Stomach (tissue), 8 donors: ENCODE measurements at regions not wholly inside any gene's neighbourhood (a gene's known extent, or its start where the extent isn't known, plus 50 kb on each side); places are given as distances from the start of the nearest gene placed in this dataset.

Experiments
- DNase-seq, 2 donors: peaks; one replicate each; pipeline versions ENCODE4 v3.0.0 to v3.0.0-alpha.2; 2013 to 2019
- H3K27ac ChIP-seq, 5 donors: fragments of 200-600 bp in 4 of 5; sonication (generic) in 4 of 5; one replicate each; pipeline ENCODE4 v1.5.1; 2013 to 2019; ENCODE audit warnings: mild to moderate bottlenecking in 1 of 5, moderate library complexity in 1 of 5
- H3K27me3 ChIP-seq, 3 donors: fragments of 200-600 bp; sonication (generic); one replicate each; pipeline ENCODE4 v1.5.1; 2017 to 2019; ENCODE audit warnings: mixed run types in 1 of 3
- H3K36me3 ChIP-seq, 4 donors: fragments of 200-600 bp; sonication (generic); 1 replicate in 3 of 4; 2 replicates in 1 of 4; pipeline ENCODE4 v1.5.1; 2016 to 2019
- H3K4me1 ChIP-seq, 4 donors: fragments of 200-600 bp; sonication (generic); one replicate each; pipeline ENCODE4 v1.5.1; 2016 to 2019
- H3K4me3 ChIP-seq, 4 donors: fragments of 200-600 bp; sonication (generic) in 3 of 4; one replicate each; pipeline ENCODE4 v1.5.1; 2016 to 2019; ENCODE audit warnings: mild to moderate bottlenecking in 1 of 4
- H3K9me3 ChIP-seq, 4 donors: fragments of 200-600 bp; sonication (generic); one replicate each; pipeline ENCODE4 v1.5.1; 2016 to 2019
- CTCF ChIP-seq, 7 experiments: fragments of 450-650 bp in 4 of 7; fragments of 200-600 bp in 3 of 7; sonication (generic) in 3 of 7; IDR thresholded peaks; one replicate each; pipeline ENCODE4 v1.5.1; 2016 to 2019; ENCODE audit warnings: antibody characterized with exemption in 7 of 7, control low read depth in 2 of 7, mild to moderate bottlenecking in 1 of 7
- EP300 ChIP-seq: sonication (generic); formaldehyde crosslinking; IDR thresholded peaks from one replicate; pipeline ENCODE4 v1.6.1; 2017; ENCODE audit warnings: antibody characterized with exemption
- POLR2A ChIP-seq, 4 donors: fragments of 450-650 bp; IDR thresholded peaks; one replicate each; pipeline ENCODE4 v1.6.1; 2016; ENCODE audit warnings: antibody characterized with exemption in 4 of 4, control low read depth in 2 of 4, mild to moderate bottlenecking in 1 of 4, moderate library complexity in 1 of 4
- POLR2AphosphoS5 ChIP-seq, 3 donors: sonication (generic); formaldehyde crosslinking; IDR thresholded peaks; one replicate each; pipeline ENCODE4 v1.6.1; 2016; ENCODE audit warnings: antibody characterized with exemption in 3 of 3
- WGBS, 5 donors: extraction: QIAGEN DNeasy Blood & Tissue Kit in 3 of 5; methylation state at CpG; one replicate each; pipeline versions ENCODE4 v1.1.5 to v1.1.7; 2013 to 2018; 5-methylcytosine and 5-hydroxymethylcytosine counted together
- intact Hi-C: fragments of 100-400 bp; cut with DNase I; formaldehyde crosslinking; loops from one replicate; pipeline ENCODE4 v1.15.1; 2023; ENCODE audit warnings: low total_unique reads
- donor health status: healthy with polysubstance abuse.
- donor health status: Bipolar disorder and iron deficiency.
- donor health status: healthy.

- DNase-seq = peak; percentile 61 to 65
- Histone ChIP-seq H3K27me3 (peaks cover 0 to 31% (median 5%) of the 10 kb centered on the region in 3 donors), H3K27ac (peak overlapping the region; percentile 5 to 85 (median 72)), H3K4me3 (peak overlapping the region; percentile 62 to 87 (median 78)), H3K36me3 (peaks cover 0 to 4% (median 0%) of the 10 kb centered on the region in 4 donors), H3K9me3 (no peaks in the 10 kb centered on the region), H3K4me1 (peaks cover 30 to 62% (median 37%) of the 10 kb centered on the region in 4 donors)
- peak in 1 of 7 experiments; percentile 17 for TF ChIP-seq CTCF (IDR thresholded peaks at IDR 0.05)
- no peak for TF ChIP-seq EP300
- TF ChIP-seq POLR2AphosphoS5 (IDR thresholded peaks at IDR 0.05) = no peak
- TF ChIP-seq POLR2A (IDR thresholded peaks at IDR 0.05) = no peak
- intact Hi-C loops = no loop called here
- WGBS, 5 donors = 1 to 6% (median 1%) methylated on average over 21 to 83 of the region's 83 CpGs
These were observed 52.4 kb upstream of the H6PD start for GRCh38 chr1:9181990-9182783.

- H3K36me3 ChIP-seq = peaks cover 0 to 4% (median 0%) of the 10 kb centered on the region in 4 donors
- no peaks in the 10 kb centered on the region for H3K9me3 ChIP-seq
- WGBS, 5 donors = 1 to 3% (median 1%) methylated on average over 17 to 47 of the region's 47 CpGs; no CpG with 5 or more reads in 1 of the 5 donors
- peak overlapping the region in 4 of 5 donors; percentile 72 to 85 (median 76) for H3K27ac ChIP-seq
- H3K27me3 ChIP-seq = peaks cover 0 to 31% (median 5%) of the 10 kb centered on the region in 3 donors
- peak overlapping the region; percentile 62 to 87 (median 78) for H3K4me3 ChIP-seq
- TF ChIP-seq CTCF (IDR thresholded peaks at IDR 0.05) (no peak), POLR2A (IDR thresholded peaks at IDR 0.05) (no peak), POLR2AphosphoS5 (IDR thresholded peaks at IDR 0.05) (no peak), EP300 (no peak)
- DNase-seq = no peak
- intact Hi-C loops = no loop called here
- H3K4me1 ChIP-seq = peaks cover 30 to 62% (median 37%) of the 10 kb centered on the region in 4 donors
These were observed 51.8 kb upstream of the H6PD start for GRCh38 chr1:9182784-9183257.

GRCh38 chr1:9183441-9183840, 51.1 kb upstream of the H6PD start:
- peak overlapping the region in 1 of 5 donors; percentile 72 for H3K27ac ChIP-seq
- intact Hi-C loops = no loop called here
- TF ChIP-seq EP300 = no peak
- no peak for TF ChIP-seq POLR2AphosphoS5 (IDR thresholded peaks at IDR 0.05)
- TF ChIP-seq POLR2A (IDR thresholded peaks at IDR 0.05) = no peak
- no peak for TF ChIP-seq CTCF (IDR thresholded peaks at IDR 0.05)
- H3K4me1 ChIP-seq = peaks cover 30 to 62% (median 37%) of the 10 kb centered on the region in 4 donors
- 48 to 71% (median 61%) methylated on average over 21 to 24 of the region's 24 CpGs for WGBS, 5 donors
- peak overlapping the region; percentile 62 to 87 (median 78) for H3K4me3 ChIP-seq
- no peak for DNase-seq
- H3K9me3 ChIP-seq = no peaks in the 10 kb centered on the region
- peaks cover 0 to 31% (median 5%) of the 10 kb centered on the region in 3 donors for H3K27me3 ChIP-seq
- H3K36me3 ChIP-seq = no peaks in the 10 kb centered on the region

GRCh38 chr1:9183898-9184297, 50.7 kb upstream of the H6PD start:
- Histone ChIP-seq H3K36me3 (no peaks in the 10 kb centered on the region), H3K27me3 (peaks cover 0 to 31% (median 5%) of the 10 kb centered on the region in 3 donors), H3K4me3 (peak overlapping the region in 1 of 4 donors; percentile 87), H3K27ac (no peak overlapping the region), H3K4me1 (peaks cover 30 to 57% (median 37%) of the 10 kb centered on the region in 4 donors), H3K9me3 (no peaks in the 10 kb centered on the region)
- no peak for DNase-seq
- 59 to 80% (median 71%) methylated on average over 4 of the region's 4 CpGs for WGBS, 5 donors
- intact Hi-C loops = no loop called here
- TF ChIP-seq EP300 = no peak
- no peak for TF ChIP-seq POLR2AphosphoS5 (IDR thresholded peaks at IDR 0.05)
- TF ChIP-seq POLR2A (IDR thresholded peaks at IDR 0.05) = no peak
- TF ChIP-seq CTCF (IDR thresholded peaks at IDR 0.05) = no peak
